ENCODE measurements at regions not wholly inside any gene's neighbourhood (a gene's known extent, or its start where the extent isn't known, plus 50 kb on each side); places are given as distances from the start of the nearest gene placed in this dataset.

DNA sequence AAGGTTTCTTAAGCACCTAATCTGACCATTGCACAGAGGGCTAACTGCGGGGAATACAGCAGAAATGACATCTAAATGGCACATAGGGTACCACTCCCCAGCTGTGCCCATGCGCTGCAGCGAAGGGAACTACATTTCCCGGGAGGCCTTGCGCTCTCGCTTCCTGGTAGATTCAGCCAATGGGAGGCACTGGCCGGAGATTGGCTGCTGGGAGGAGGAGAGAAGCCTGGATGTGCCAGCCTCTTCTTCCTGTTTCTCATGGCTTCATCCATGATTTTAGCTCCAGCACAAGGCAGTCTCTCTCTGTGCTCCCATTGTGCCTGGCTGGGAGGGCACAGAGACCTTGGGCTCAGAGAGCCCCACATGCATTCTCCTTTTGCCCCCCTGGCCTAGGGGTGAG lies 101.7 kb upstream of the FOXA2 start:
- H3K27ac ChIP-seq (ENCODE audit: extremely low read length, insufficient read depth, low read length): no peak overlapping the region
- POLR2A ChIA-PET: no interaction called here
- no peaks in the 10 kb centered on the region for H4K20me1 ChIP-seq (ENCODE audit: insufficient read depth, low read length)
- peak; percentile 98 for TF ChIP-seq THAP11 (CRISPR knock-in tag; IDR thresholded peaks at IDR 0.05)
- TF ChIP-seq GABPA (IDR thresholded peaks at IDR 0.05; ENCODE audit: low read depth, low read length): peak; percentile 64
- peak; percentile 88 for TF ChIP-seq GABPA (CRISPR knock-in tag; IDR thresholded peaks at IDR 0.05; ENCODE audit: low read depth)
- peak; percentile 61 for TF ChIP-seq HCFC1 (IDR thresholded peaks at IDR 0.05; ENCODE audit: low read depth, low read length)
- TF ChIP-seq CREM (IDR thresholded peaks at IDR 0.05): 0 out of 2 replicates have a peak, but pooled peaks have one; percentile 13
- TF ChIP-seq CREM (CRISPR knock-in tag; IDR thresholded peaks at IDR 0.05): no peak
- peak; percentile 92 for TF ChIP-seq NFYB (CRISPR knock-in tag; IDR thresholded peaks at IDR 0.05)
- TF ChIP-seq ZFP62 (CRISPR knock-in tag; IDR thresholded peaks at IDR 0.05): no peak
- TF ChIP-seq, protein P1, sequence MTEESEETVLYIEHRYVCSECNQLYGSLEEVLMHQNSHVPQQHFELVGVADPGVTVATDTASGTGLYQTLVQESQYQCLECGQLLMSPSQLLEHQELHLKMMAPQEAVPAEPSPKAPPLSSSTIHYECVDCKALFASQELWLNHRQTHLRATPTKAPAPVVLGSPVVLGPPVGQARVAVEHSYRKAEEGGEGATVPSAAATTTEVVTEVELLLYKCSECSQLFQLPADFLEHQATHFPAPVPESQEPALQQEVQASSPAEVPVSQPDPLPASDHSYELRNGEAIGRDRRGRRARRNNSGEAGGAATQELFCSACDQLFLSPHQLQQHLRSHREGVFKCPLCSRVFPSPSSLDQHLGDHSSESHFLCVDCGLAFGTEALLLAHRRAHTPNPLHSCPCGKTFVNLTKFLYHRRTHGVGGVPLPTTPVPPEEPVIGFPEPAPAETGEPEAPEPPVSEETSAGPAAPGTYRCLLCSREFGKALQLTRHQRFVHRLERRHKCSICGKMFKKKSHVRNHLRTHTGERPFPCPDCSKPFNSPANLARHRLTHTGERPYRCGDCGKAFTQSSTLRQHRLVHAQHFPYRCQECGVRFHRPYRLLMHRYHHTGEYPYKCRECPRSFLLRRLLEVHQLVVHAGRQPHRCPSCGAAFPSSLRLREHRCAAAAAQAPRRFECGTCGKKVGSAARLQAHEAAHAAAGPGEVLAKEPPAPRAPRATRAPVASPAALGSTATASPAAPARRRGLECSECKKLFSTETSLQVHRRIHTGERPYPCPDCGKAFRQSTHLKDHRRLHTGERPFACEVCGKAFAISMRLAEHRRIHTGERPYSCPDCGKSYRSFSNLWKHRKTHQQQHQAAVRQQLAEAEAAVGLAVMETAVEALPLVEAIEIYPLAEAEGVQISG (CRISPR knock-in tag; IDR thresholded peaks at IDR 0.05): 0 out of 2 replicates have a peak, but pooled peaks have one; percentile 26
- TF ChIP-seq ELF3 (CRISPR knock-in tag; IDR thresholded peaks at IDR 0.05): peak; percentile 45; the same call in 1 of the 2 replicates
- TF ChIP-seq GABPB1 (CRISPR knock-in tag; IDR thresholded peaks at IDR 0.05): peak; percentile 89
- TF ChIP-seq, protein P2, sequence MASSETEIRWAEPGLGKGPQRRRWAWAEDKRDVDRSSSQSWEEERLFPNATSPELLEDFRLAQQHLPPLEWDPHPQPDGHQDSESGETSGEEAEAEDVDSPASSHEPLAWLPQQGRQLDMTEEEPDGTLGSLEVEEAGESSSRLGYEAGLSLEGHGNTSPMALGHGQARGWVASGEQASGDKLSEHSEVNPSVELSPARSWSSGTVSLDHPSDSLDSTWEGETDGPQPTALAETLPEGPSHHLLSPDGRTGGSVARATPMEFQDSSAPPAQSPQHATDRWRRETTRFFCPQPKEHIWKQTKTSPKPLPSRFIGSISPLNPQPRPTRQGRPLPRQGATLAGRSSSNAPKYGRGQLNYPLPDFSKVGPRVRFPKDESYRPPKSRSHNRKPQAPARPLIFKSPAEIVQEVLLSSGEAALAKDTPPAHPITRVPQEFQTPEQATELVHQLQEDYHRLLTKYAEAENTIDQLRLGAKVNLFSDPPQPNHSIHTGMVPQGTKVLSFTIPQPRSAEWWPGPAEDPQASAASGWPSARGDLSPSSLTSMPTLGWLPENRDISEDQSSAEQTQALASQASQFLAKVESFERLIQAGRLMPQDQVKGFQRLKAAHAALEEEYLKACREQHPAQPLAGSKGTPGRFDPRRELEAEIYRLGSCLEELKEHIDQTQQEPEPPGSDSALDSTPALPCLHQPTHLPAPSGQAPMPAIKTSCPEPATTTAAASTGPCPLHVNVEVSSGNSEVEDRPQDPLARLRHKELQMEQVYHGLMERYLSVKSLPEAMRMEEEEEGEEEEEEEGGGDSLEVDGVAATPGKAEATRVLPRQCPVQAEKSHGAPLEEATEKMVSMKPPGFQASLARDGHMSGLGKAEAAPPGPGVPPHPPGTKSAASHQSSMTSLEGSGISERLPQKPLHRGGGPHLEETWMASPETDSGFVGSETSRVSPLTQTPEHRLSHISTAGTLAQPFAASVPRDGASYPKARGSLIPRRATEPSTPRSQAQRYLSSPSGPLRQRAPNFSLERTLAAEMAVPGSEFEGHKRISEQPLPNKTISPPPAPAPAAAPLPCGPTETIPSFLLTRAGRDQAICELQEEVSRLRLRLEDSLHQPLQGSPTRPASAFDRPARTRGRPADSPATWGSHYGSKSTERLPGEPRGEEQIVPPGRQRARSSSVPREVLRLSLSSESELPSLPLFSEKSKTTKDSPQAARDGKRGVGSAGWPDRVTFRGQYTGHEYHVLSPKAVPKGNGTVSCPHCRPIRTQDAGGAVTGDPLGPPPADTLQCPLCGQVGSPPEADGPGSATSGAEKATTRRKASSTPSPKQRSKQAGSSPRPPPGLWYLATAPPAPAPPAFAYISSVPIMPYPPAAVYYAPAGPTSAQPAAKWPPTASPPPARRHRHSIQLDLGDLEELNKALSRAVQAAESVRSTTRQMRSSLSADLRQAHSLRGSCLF (CRISPR knock-in tag; IDR thresholded peaks at IDR 0.05; ENCODE audit: borderline replicate concordance): no peak
- peak; percentile 89 for TF ChIP-seq ELF1 (CRISPR knock-in tag; IDR thresholded peaks at IDR 0.05)
- TF ChIP-seq ZNF143 (CRISPR knock-in tag; IDR thresholded peaks at IDR 0.05): peak; percentile 93
- peak; percentile 87 for TF ChIP-seq NFYC (CRISPR knock-in tag; IDR thresholded peaks at IDR 0.05)
- TF ChIP-seq ZNF761 (CRISPR knock-in tag; conservative IDR thresholded peaks at IDR 0.05): no peak
- intact Hi-C loops (cut with micrococcal nuclease; ENCODE audit: unreplicated experiment): no loop called here
- FAIRE-seq (peak; percentile 63), DNase-seq (ENCODE audit: low spot score) (peak; percentile 32), ATAC-seq (peak; percentile 58)
- no TSS peak for BruUV-seq (replicated peaks)
- no peak overlapping the region for H3K4me3 ChIP-seq (replicated peaks in 1 of 3; ENCODE audit: insufficient read depth in 1 of 3, low read depth in 2 of 3, low read length in 3 of 3)
- no peaks in the 10 kb centered on the region for H3K79me2 ChIP-seq (ENCODE audit: insufficient read depth, low read length)
- H2AFZ ChIP-seq (ENCODE audit: low read length): no peak overlapping the region
- H3K27me3 ChIP-seq (ENCODE audit: control insufficient read depth in 1 of 2, insufficient read depth in 2 of 2, low read length in 2 of 2): peaks cover 0 to 3% of the 10 kb centered on the region in 2 experiments; a peak in 1 of 5 replicates
- in situ Hi-C loops (cut with HindIII; ENCODE audit: extremely low pct_ligation_motif_present, low pct_unique_long_range_greater_than_20kb): loop anchor here (5.0 kb wide), 2 partner anchors 234 to 349 kb away; no protein-coding TSS in a partner anchor
- 11% methylated on average over 7 of the region's 7 CpGs for WGBS (ENCODE audit: low lambda C conversion rate)
- no peak overlapping the region for H3K9ac ChIP-seq (ENCODE audit: insufficient read depth, low read depth, low read length)
- no peaks in the 10 kb centered on the region for H3K36me3 ChIP-seq (replicated peaks in 1 of 2; ENCODE audit: control insufficient read depth in 1 of 2, insufficient read depth in 2 of 2, low read length in 2 of 2)
- H3K9me3 ChIP-seq (ENCODE audit: low read length): no peaks in the 10 kb centered on the region
- H3K4me1 ChIP-seq (ENCODE audit: insufficient read depth, low read length): peaks cover 8% of the 10 kb centered on the region
- H3K4me2 ChIP-seq (ENCODE audit: low read depth, low read length): no peak overlapping the region
- CTCF ChIA-PET (ENCODE audit: low intra/inter-chr PET ratio, low total read pairs): interaction anchor here (7.5 kb wide), 1 partner anchor 350 kb away, joined by 231 read pairs; no protein-coding TSS in a partner anchor

Data from HepG2 (cell line).